ENCODE measurements at regions not wholly inside any gene's neighbourhood (a gene's known extent, or its start where the extent isn't known, plus 50 kb on each side); places are given as distances from the start of the nearest gene placed in this dataset.

- TF ChIP-seq CTCF (IDR thresholded peaks at IDR 0.05) (no peak), EZH2phosphoT487 (IDR thresholded peaks at IDR 0.05) (no peak), EZH2 (IDR thresholded peaks at IDR 0.05) (no peak)
- Histone ChIP-seq H3K36me3 (no peaks in the 10 kb centered on the region), H3K4me3 (no peak overlapping the region), H3K27ac (no peak overlapping the region), H4K20me1 (ENCODE audit: low read depth) (no peaks in the 10 kb centered on the region), H3K4me1 (no peaks in the 10 kb centered on the region), H3K27me3 (no peaks in the 10 kb centered on the region), H3K79me2 (ENCODE audit: low read depth) (no peaks in the 10 kb centered on the region), H2AFZ (replicated peaks) (no peak overlapping the region), H3K9ac (no peak overlapping the region), H3F3A (ENCODE audit: low read depth) (no peaks in the 10 kb centered on the region), H3K4me2 (no peak overlapping the region), H3K9me3 (ENCODE audit: low read depth) (no peaks in the 10 kb centered on the region)
- H3K27ac Mint-ChIP-seq = no peak overlapping the region
- H3K27me3 Mint-ChIP-seq (ENCODE audit: insufficient read depth, low read depth) = peaks cover 4% of the 10 kb centered on the region
- H3K4me3 Mint-ChIP-seq = no peak overlapping the region
- H3K36me3 Mint-ChIP-seq = no peaks in the 10 kb centered on the region
- peaks cover 4% of the 10 kb centered on the region for H3K9me3 Mint-ChIP-seq
- H3K4me1 Mint-ChIP-seq = no peaks in the 10 kb centered on the region
- DNase-seq (ENCODE audit: low spot score) = no peak
These were observed 107.1 kb upstream of the FHIT start for GRCh38 chr3:61358364-61358763.

- DNase-seq (ENCODE audit: low spot score) = no peak
- peaks cover 4% of the 10 kb centered on the region for H3K27me3 Mint-ChIP-seq (ENCODE audit: insufficient read depth, low read depth)
- H2AFZ ChIP-seq (replicated peaks) = no peak overlapping the region
- H3K4me2 ChIP-seq = no peak overlapping the region
- no peak overlapping the region for H3K27ac Mint-ChIP-seq
- no peaks in the 10 kb centered on the region for H3K27me3 ChIP-seq
- no peak overlapping the region for H3K4me3 ChIP-seq
- no peaks in the 10 kb centered on the region for H3F3A ChIP-seq (ENCODE audit: low read depth)
- H3K9me3 Mint-ChIP-seq = peaks cover 13% of the 10 kb centered on the region
- no peaks in the 10 kb centered on the region for H3K36me3 ChIP-seq
- H3K36me3 Mint-ChIP-seq = peaks cover 3% of the 10 kb centered on the region
- H3K79me2 ChIP-seq (ENCODE audit: low read depth) = no peaks in the 10 kb centered on the region
- no peaks in the 10 kb centered on the region for H4K20me1 ChIP-seq (ENCODE audit: low read depth)
- no peak overlapping the region for H3K9ac ChIP-seq
- no peak for TF ChIP-seq EZH2 (IDR thresholded peaks at IDR 0.05)
- no peak for TF ChIP-seq EZH2phosphoT487 (IDR thresholded peaks at IDR 0.05)
- no peak for TF ChIP-seq CTCF (IDR thresholded peaks at IDR 0.05)
- no peaks in the 10 kb centered on the region for H3K9me3 ChIP-seq (ENCODE audit: low read depth)
- no peak overlapping the region for H3K4me3 Mint-ChIP-seq
- no peaks in the 10 kb centered on the region for H3K4me1 Mint-ChIP-seq
- H3K27ac ChIP-seq = no peak overlapping the region
- H3K4me1 ChIP-seq = no peaks in the 10 kb centered on the region
These were observed 109.2 kb upstream of the FHIT start for GRCh38 chr3:61360297-61360965.

GRCh38 chr3:61369678-61370077, 118.4 kb upstream of the FHIT start:
- Histone ChIP-seq H3K4me1 (no peaks in the 10 kb centered on the region), H3F3A (ENCODE audit: low read depth) (no peaks in the 10 kb centered on the region), H3K4me2 (no peak overlapping the region), H3K27ac (no peak overlapping the region), H3K36me3 (no peaks in the 10 kb centered on the region), H2AFZ (replicated peaks) (no peak overlapping the region), H3K27me3 (no peaks in the 10 kb centered on the region), H3K9ac (no peak overlapping the region), H3K4me3 (no peak overlapping the region), H3K9me3 (ENCODE audit: low read depth) (no peaks in the 10 kb centered on the region), H4K20me1 (ENCODE audit: low read depth) (no peaks in the 10 kb centered on the region), H3K79me2 (ENCODE audit: low read depth) (no peaks in the 10 kb centered on the region)
- no peak overlapping the region for H3K27ac Mint-ChIP-seq
- H3K4me1 Mint-ChIP-seq = peaks cover 5% of the 10 kb centered on the region
- H3K4me3 Mint-ChIP-seq = no peak overlapping the region
- TF ChIP-seq EZH2 (IDR thresholded peaks at IDR 0.05) (no peak), EZH2phosphoT487 (IDR thresholded peaks at IDR 0.05) (no peak), CTCF (IDR thresholded peaks at IDR 0.05) (no peak)
- H3K36me3 Mint-ChIP-seq = no peaks in the 10 kb centered on the region
- peaks cover 8% of the 10 kb centered on the region for H3K27me3 Mint-ChIP-seq (ENCODE audit: insufficient read depth, low read depth)
- no peak for DNase-seq (ENCODE audit: low spot score)
- H3K9me3 Mint-ChIP-seq = peaks cover 11% of the 10 kb centered on the region
